CD14-positive monocyte (primary cell): ENCODE measurements at regions not wholly inside any gene's neighbourhood (a gene's known extent, or its start where the extent isn't known, plus 50 kb on each side); places are given as distances from the start of the nearest gene placed in this dataset.

Source experiments
- DNase-seq, 3 donors: peaks; one replicate each; pipeline ENCODE4 v3.0.0-alpha.2; 2011 to 2022
- H2AFZ ChIP-seq: 2 replicates; pipeline ENCODE4 v1.6.0; 2012; ENCODE audit warnings: mild to moderate bottlenecking, low read depth, low read length, inconsistent platforms; ENCODE audit not compliant: insufficient read depth, poor library complexity, severe bottlenecking
- H3K27ac ChIP-seq, 2 donors: 1 replicate in 1 of 2; 2 replicates in 1 of 2; pipeline ENCODE4 v1.5.1; 2012 to 2013; ENCODE audit warnings: low read length in 2 of 2, control low read depth in 1 of 2, inconsistent platforms in 1 of 2, low read depth in 1 of 2, mild to moderate bottlenecking in 1 of 2
- H3K27me3 ChIP-seq, 2 donors: one replicate each; pipeline versions ENCODE4 v1.6.0 to v1.6.1; 2011 to 2013; ENCODE audit warnings: low read length in 2 of 2; ENCODE audit not compliant: control insufficient read depth in 2 of 2, insufficient read depth in 2 of 2
- H3K36me3 ChIP-seq, 2 donors: replicated peaks in 1 of 2; 1 replicate in 1 of 2; 2 replicates in 1 of 2; pipeline versions ENCODE4 v1.5.1 to v1.6.1; 2012 to 2013; ENCODE audit warnings: low read length in 2 of 2, control low read depth in 1 of 2, inconsistent platforms in 1 of 2, mild to moderate bottlenecking in 1 of 2; ENCODE audit not compliant: insufficient read depth in 2 of 2, control insufficient read depth in 1 of 2
- H3K4me1 ChIP-seq, 2 donors: 1 replicate in 1 of 2; 2 replicates in 1 of 2; pipeline versions ENCODE4 v1.5.1 to v1.6.1; 2012 to 2013; ENCODE audit warnings: low read length in 2 of 2, control low read depth in 1 of 2, inconsistent platforms in 1 of 2, mild to moderate bottlenecking in 1 of 2, moderate library complexity in 1 of 2; ENCODE audit not compliant: insufficient read depth in 2 of 2, control insufficient read depth in 1 of 2
- H3K4me2 ChIP-seq: replicated peaks from 2 replicates; pipeline ENCODE3; 2012; ENCODE audit warnings: low read length, moderate library complexity, mild to moderate bottlenecking; ENCODE audit not compliant: poor library complexity, severe bottlenecking; ENCODE audit errors: extremely low read depth
- H3K4me3 ChIP-seq, 3 experiments: fragments of 200-600 bp in 1 of 3; sonication (generic) in 1 of 3; replicated peaks in 1 of 3; 1 replicate in 2 of 3; 2 replicates in 1 of 3; pipeline ENCODE4 v1.5.1; 2011 to 2013; ENCODE audit warnings: low read length in 3 of 3, mild to moderate bottlenecking in 3 of 3, control low read depth in 2 of 3, low read depth in 2 of 3, inconsistent platforms in 1 of 3, moderate library complexity in 1 of 3
- H3K79me2 ChIP-seq: 2 replicates; pipeline ENCODE4 v1.6.0; 2012; ENCODE audit warnings: mild to moderate bottlenecking, control low read depth, inconsistent platforms, low read length, moderate library complexity; ENCODE audit not compliant: insufficient read depth
- H3K9ac ChIP-seq: 2 replicates; pipeline ENCODE4 v1.6.0; 2017; ENCODE audit warnings: low read length, mild to moderate bottlenecking; ENCODE audit not compliant: insufficient read depth, poor library complexity, severe bottlenecking
- H3K9me3 ChIP-seq, 2 donors: replicated peaks in 1 of 2; 1 replicate in 1 of 2; 2 replicates in 1 of 2; pipeline versions ENCODE4 v1.5.1 to v1.6.1; 2012 to 2013; ENCODE audit warnings: low read length in 2 of 2, control low read depth in 1 of 2; ENCODE audit not compliant: control insufficient read depth in 1 of 2, insufficient read depth in 1 of 2
- H4K20me1 ChIP-seq: 2 replicates; pipeline ENCODE4 v1.6.0; 2012; ENCODE audit warnings: mild to moderate bottlenecking, low read length, control low read depth, moderate library complexity; ENCODE audit not compliant: insufficient read depth
- H3K27ac Mint-ChIP-seq, 7 donors: one replicate each; pipeline ENCODE4 v1.8.0; 2020; ENCODE audit warnings: mild to moderate bottlenecking in 7 of 7, mixed read lengths in 7 of 7, moderate library complexity in 6 of 7, inconsistent platforms in 2 of 7
- H3K27me3 Mint-ChIP-seq, 3 donors: one replicate each; pipeline ENCODE4 v1.8.0; 2021 to 2022; ENCODE audit warnings: low read depth in 3 of 3, mild to moderate bottlenecking in 3 of 3, mixed read lengths in 3 of 3, moderate library complexity in 3 of 3, inconsistent platforms in 1 of 3
- H3K36me3 Mint-ChIP-seq, 2 donors: one replicate each; pipeline ENCODE4 v1.8.0; 2020; ENCODE audit warnings: mixed read lengths in 2 of 2, inconsistent platforms in 1 of 2, mild to moderate bottlenecking in 1 of 2
- H3K4me1 Mint-ChIP-seq: one replicate; pipeline ENCODE4 v1.8.0; 2020; ENCODE audit warnings: mild to moderate bottlenecking, mixed read lengths
- H3K4me3 Mint-ChIP-seq, 2 donors: one replicate each; pipeline ENCODE4 v1.8.0; 2020; ENCODE audit warnings: mild to moderate bottlenecking in 2 of 2, mixed read lengths in 2 of 2, moderate library complexity in 1 of 2
- H3K9me3 Mint-ChIP-seq, 7 donors: one replicate each; pipeline ENCODE4 v1.8.0; 2020 to 2022; ENCODE audit warnings: mixed read lengths in 7 of 7, mild to moderate bottlenecking in 6 of 7, moderate library complexity in 6 of 7, inconsistent platforms in 2 of 7
- CTCF ChIP-seq: fragments of 200-600 bp; IDR thresholded peaks from one replicate; pipeline ENCODE4 v1.8.0; 2022; ENCODE audit warnings: antibody characterized with exemption, mild to moderate bottlenecking
- WGBS: methylation state at CpG from one replicate; pipeline ENCODE4 v1.1.5; 2013; ENCODE audit warnings: missing lambda C conversion rate; ENCODE audit not compliant: insufficient coverage; 5-methylcytosine and 5-hydroxymethylcytosine counted together
- intact Hi-C, 2 donors: fragments of 100-400 bp; cut with micrococcal nuclease; formaldehyde crosslinking; loops; one replicate each; pipeline versions ENCODE4 v1.15.0 to v1.15.1; 2023

DNA sequence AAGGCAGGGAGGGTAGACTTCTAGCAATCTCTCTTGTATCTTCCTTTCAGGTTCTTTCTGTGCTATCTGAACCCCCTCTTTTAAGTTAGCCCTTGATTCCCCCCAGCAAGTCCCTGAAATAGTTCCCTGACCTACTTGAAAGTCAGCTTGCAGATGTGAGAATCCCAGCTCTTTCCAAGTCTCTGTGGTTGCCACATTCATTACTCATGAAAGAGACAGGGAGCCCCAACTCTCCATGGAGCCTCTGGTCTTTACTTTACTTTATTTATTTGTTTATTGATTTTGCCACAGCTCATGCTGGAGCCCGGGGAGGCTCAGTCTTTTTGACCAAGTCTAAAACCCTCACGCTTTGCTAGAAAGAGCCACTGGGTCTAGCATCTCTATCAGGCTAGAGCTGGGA lies 193.6 kb upstream of the FAR2 start:
- H3K36me3 ChIP-seq: no peaks in the 10 kb centered on the region
- no peaks in the 10 kb centered on the region for H3K36me3 Mint-ChIP-seq
- no peaks in the 10 kb centered on the region for H3K9me3 ChIP-seq
- H3K27me3 ChIP-seq: no peaks in the 10 kb centered on the region
- H3K4me3 Mint-ChIP-seq: no peak overlapping the region
- no peak overlapping the region for H3K9ac ChIP-seq
- no peaks in the 10 kb centered on the region for H3K9me3 Mint-ChIP-seq
- no peaks in the 10 kb centered on the region for H3K79me2 ChIP-seq
- H3K4me1 Mint-ChIP-seq: no peaks in the 10 kb centered on the region
- no peak overlapping the region for H3K27ac Mint-ChIP-seq
- no peaks in the 10 kb centered on the region for H3K4me1 ChIP-seq
- no peaks in the 10 kb centered on the region for H3K27me3 Mint-ChIP-seq
- no peak overlapping the region for H3K27ac ChIP-seq
- intact Hi-C loops: no loop called here
- no peak overlapping the region for H3K4me2 ChIP-seq
- H2AFZ ChIP-seq: no peak overlapping the region
- DNase-seq: no peak
- H4K20me1 ChIP-seq: no peaks in the 10 kb centered on the region
- WGBS: no CpG with 5 or more reads among the region's 2 CpGs
- no peak for TF ChIP-seq CTCF
- no peak overlapping the region for H3K4me3 ChIP-seq

- no peak overlapping the region for H3K4me2 ChIP-seq
- intact Hi-C loops: no loop called here
- Mint-ChIP-seq H3K4me3 (no peak overlapping the region), H3K9me3 (no peaks in the 10 kb centered on the region), H3K27me3 (no peaks in the 10 kb centered on the region), H3K36me3 (no peaks in the 10 kb centered on the region), H3K4me1 (no peaks in the 10 kb centered on the region), H3K27ac (no peak overlapping the region)
- TF ChIP-seq CTCF: no peak
- no peaks in the 10 kb centered on the region for H3K36me3 ChIP-seq
- H3K4me3 ChIP-seq: no peak overlapping the region
- no peaks in the 10 kb centered on the region for H3K79me2 ChIP-seq
- DNase-seq: no peak
- H3K27me3 ChIP-seq: no peaks in the 10 kb centered on the region
- no peaks in the 10 kb centered on the region for H4K20me1 ChIP-seq
- no peaks in the 10 kb centered on the region for H3K9me3 ChIP-seq
- no peak overlapping the region for H3K27ac ChIP-seq
- H3K4me1 ChIP-seq: no peaks in the 10 kb centered on the region
- no peak overlapping the region for H3K9ac ChIP-seq
- no peak overlapping the region for H2AFZ ChIP-seq
Observed at GRCh38 chr12:28955931-28956330, 193.1 kb upstream of the FAR2 start.
